ENCODE measurements at regions not wholly inside any gene's neighbourhood (a gene's known extent, or its start where the extent isn't known, plus 50 kb on each side); places are given as distances from the start of the nearest gene placed in this dataset.

- TF ChIP-seq ILF3 (IDR thresholded peaks at IDR 0.05; ENCODE audit: borderline replicate concordance) (no peak), MEIS2 (IDR thresholded peaks at IDR 0.05; ENCODE audit: partially characterized antibody) (no peak), POLR3A (IDR thresholded peaks at IDR 0.05; ENCODE audit: borderline replicate concordance, extremely low read depth, insufficient read depth, insufficient read length) (no peak)
Observed at GRCh38 chr5:56475689-56476486, 242.8 kb upstream of the ANKRD55 start (continued).

- DNase-seq (ENCODE audit: extremely low read depth in 1 of 4, low spot score in 3 of 4) (no peak), FAIRE-seq (no peak), ATAC-seq (no peak)
- no peak overlapping the region for H3K4me2 ChIP-seq (ENCODE audit: insufficient read depth, low read length)
- H4K20me1 ChIP-seq (replicated peaks; ENCODE audit: control insufficient read depth, insufficient read depth, low read length), result no peaks in the 10 kb centered on the region
- ChIA-PET CTCF (ENCODE audit: low intra/inter-chr PET ratio) (no interaction called here), POLR2A (interaction anchor here (1.0 kb wide), 1 partner anchor 19 kb away, joined by 3 read pairs; no protein-coding TSS in a partner anchor)
- H3K79me2 ChIP-seq (ENCODE audit: control insufficient read depth, insufficient read depth, low read length), result no peaks in the 10 kb centered on the region
- WGBS (ENCODE audit: insufficient coverage, low coverage, missing lambda C conversion rate), result 6% methylated on average over 2 of the region's 2 CpGs
- no peak overlapping the region for H3K27ac ChIP-seq (ENCODE audit: extremely low read depth, low read depth, low read length)
- H3K9ac ChIP-seq (ENCODE audit: insufficient read depth in 1 of 2, low read depth in 2 of 2, low read length in 2 of 2), result no peak overlapping the region
- in situ Hi-C loops (cut with MboI), result no loop called here
- peaks cover 6 to 12% of the 10 kb centered on the region in 2 experiments; a peak in 4 of 5 replicates for H3K27me3 ChIP-seq (ENCODE audit: control insufficient read depth in 2 of 2, insufficient read depth in 2 of 2, low read length in 2 of 2)
- no peaks in the 10 kb centered on the region for H3K4me1 ChIP-seq (replicated peaks in 1 of 2; ENCODE audit: control insufficient read depth in 2 of 2, insufficient read depth in 2 of 2, low read length in 2 of 2)
- H3K36me3 ChIP-seq (ENCODE audit: control insufficient read depth, insufficient read depth, low read length), result no peaks in the 10 kb centered on the region
- no peak overlapping the region for H3K4me3 ChIP-seq
- no TSS peak for BruUV-seq (replicated peaks)
- no peak overlapping the region for H2AFZ ChIP-seq (ENCODE audit: low read depth, low read length)
- no peaks in the 10 kb centered on the region for H3K9me3 ChIP-seq (replicated peaks; ENCODE audit: control insufficient read depth, insufficient read depth, low read depth, low read length)
- intact Hi-C loops (cut with micrococcal nuclease), result no loop called here
- H3K9me1 ChIP-seq (ENCODE audit: control insufficient read depth, insufficient read depth, low read length), result no peaks in the 10 kb centered on the region
- TF ChIP-seq GABPB1 (CRISPR knock-in tag; IDR thresholded peaks at IDR 0.05) (no peak), ZFPM2 (CRISPR knock-in tag; IDR thresholded peaks at IDR 0.05) (no peak), TEAD1 (CRISPR knock-in tag; IDR thresholded peaks at IDR 0.05) (no peak), ZNF41 (CRISPR knock-in tag; conservative IDR thresholded peaks at IDR 0.05) (no peak), RBM15 (IDR thresholded peaks at IDR 0.05; ENCODE audit: insufficient read depth, low read length) (no peak), NR3C1 (CRISPR knock-in tag; IDR thresholded peaks at IDR 0.05) (no peak), ZNF740 (CRISPR knock-in tag; IDR thresholded peaks at IDR 0.05) (no peak), ZNF740 (tag; IDR thresholded peaks at IDR 0.05) (no peak), PHF20 (IDR thresholded peaks at IDR 0.05; ENCODE audit: partially characterized antibody) (no peak), SAFB2 (IDR thresholded peaks at IDR 0.05; ENCODE audit: borderline replicate concordance, low read depth, low read length, severe bottlenecking) (no peak), ZNF24 (IDR thresholded peaks at IDR 0.05) (no peak), ZNF282 (CRISPR knock-in tag; IDR thresholded peaks at IDR 0.05) (no peak), EHMT2 (IDR thresholded peaks at IDR 0.05) (no peak), DMBX1 (CRISPR knock-in tag; IDR thresholded peaks at IDR 0.05; ENCODE audit: borderline replicate concordance) (no peak), FOXP1 (CRISPR knock-in tag; IDR thresholded peaks at IDR 0.05) (no peak)
- TF ChIP-seq, protein P1, sequence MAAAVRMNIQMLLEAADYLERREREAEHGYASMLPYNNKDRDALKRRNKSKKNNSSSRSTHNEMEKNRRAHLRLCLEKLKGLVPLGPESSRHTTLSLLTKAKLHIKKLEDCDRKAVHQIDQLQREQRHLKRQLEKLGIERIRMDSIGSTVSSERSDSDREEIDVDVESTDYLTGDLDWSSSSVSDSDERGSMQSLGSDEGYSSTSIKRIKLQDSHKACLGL (CRISPR knock-in tag; IDR thresholded peaks at IDR 0.05; ENCODE audit: borderline replicate concordance, poor library complexity, severe bottlenecking), result no peak
- TF ChIP-seq, protein P2, sequence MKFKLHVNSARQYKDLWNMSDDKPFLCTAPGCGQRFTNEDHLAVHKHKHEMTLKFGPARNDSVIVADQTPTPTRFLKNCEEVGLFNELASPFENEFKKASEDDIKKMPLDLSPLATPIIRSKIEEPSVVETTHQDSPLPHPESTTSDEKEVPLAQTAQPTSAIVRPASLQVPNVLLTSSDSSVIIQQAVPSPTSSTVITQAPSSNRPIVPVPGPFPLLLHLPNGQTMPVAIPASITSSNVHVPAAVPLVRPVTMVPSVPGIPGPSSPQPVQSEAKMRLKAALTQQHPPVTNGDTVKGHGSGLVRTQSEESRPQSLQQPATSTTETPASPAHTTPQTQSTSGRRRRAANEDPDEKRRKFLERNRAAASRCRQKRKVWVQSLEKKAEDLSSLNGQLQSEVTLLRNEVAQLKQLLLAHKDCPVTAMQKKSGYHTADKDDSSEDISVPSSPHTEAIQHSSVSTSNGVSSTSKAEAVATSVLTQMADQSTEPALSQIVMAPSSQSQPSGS (CRISPR knock-in tag; IDR thresholded peaks at IDR 0.05), result no peak
Observed at GRCh38 chr5:56471707-56472106, 238.6 kb upstream of the ANKRD55 start.

All from K562 (cell line).